ENCODE measurements at regions not wholly inside any gene's neighbourhood (a gene's known extent, or its start where the extent isn't known, plus 50 kb on each side); places are given as distances from the start of the nearest gene placed in this dataset.

DNA sequence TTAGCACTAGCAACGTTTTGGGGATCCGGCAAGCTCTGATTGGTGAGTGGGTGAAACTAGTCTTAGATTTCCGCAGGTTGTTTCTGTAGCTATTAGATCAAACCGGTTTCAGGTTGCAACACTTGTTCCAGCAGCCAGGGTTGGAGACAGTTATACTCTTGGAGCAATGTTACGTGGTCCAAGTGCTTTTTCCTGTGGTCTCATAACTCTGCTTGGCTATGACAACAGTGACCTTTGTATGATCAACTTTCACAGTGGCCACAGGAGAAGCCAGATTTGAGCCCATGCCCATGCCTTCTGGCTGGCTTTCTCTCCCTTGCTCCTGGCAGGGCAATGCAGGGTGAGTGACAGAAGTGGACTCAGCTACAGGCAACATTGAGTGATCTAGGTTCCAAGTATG lies 84.5 kb upstream of the TAF1B start:
- DNase-seq: no peak

- no peak for DNase-seq
These were observed 83.0 kb upstream of the TAF1B start for GRCh38 chr2:9760069-9760901.

DNA sequence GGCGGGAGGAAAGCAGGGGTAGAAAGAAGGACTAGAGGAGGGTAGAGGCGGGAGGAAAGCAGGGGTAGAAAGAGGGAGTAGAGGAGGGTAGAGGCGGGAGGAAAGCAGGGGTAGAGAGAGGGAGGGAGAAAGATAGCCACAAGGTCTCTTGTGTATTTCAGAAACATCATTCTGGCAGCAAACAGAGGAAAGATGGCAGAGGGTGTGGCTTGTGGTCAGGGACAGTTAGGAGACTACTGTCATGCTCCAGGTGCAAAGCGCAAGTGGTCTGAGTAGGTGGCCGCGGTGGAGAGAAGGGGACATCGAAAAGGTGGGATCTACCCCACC lies 82.4 kb upstream of the TAF1B start:
- no peak for DNase-seq

GRCh38 chr2:9761577-9761976 lies 81.7 kb upstream of the TAF1B start:
- no peak for DNase-seq

- DNase-seq: no peak
These were observed 81.1 kb upstream of the TAF1B start for GRCh38 chr2:9762164-9762563.

- DNase-seq: no peak
These were observed 80.3 kb upstream of the TAF1B start for GRCh38 chr2:9762941-9763340.

DNA sequence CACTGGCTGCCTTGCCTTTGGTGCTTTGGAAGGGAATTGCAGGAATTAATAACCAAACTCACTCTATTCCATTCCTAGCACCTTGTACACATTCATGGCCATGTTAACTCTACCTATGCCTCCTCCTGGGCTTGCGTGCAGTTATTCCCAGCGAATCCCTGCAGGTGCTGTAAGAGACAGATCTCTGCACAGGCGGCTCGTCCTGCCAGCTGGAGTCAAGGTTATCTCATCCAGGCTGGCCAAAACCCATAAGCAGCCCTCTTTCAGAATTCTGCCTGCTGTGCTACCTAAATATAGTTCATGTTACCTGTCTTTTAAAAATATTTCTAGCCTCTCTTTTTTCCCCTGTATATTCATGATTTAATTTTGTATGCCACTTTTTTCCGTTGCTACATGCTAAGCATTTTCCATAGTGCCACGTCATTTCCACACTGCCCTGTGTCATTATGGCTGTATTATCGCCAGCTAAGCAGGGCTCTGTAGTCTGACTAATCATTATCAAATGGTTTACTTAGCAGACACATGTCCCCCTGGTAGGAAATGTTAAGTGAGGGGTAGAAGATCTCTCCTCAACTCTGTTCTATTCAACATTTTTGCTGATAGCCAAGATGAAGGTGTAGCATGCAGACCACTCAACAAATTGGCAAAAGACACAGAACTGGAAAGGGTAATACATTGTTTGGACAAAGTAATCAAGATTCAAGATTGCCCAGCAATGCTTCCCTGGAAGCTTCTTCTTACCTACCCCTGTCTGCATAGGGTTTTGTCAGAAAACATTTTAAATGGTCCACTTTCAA lies 79.7 kb upstream of the TAF1B start:
- no peak for DNase-seq

DNA sequence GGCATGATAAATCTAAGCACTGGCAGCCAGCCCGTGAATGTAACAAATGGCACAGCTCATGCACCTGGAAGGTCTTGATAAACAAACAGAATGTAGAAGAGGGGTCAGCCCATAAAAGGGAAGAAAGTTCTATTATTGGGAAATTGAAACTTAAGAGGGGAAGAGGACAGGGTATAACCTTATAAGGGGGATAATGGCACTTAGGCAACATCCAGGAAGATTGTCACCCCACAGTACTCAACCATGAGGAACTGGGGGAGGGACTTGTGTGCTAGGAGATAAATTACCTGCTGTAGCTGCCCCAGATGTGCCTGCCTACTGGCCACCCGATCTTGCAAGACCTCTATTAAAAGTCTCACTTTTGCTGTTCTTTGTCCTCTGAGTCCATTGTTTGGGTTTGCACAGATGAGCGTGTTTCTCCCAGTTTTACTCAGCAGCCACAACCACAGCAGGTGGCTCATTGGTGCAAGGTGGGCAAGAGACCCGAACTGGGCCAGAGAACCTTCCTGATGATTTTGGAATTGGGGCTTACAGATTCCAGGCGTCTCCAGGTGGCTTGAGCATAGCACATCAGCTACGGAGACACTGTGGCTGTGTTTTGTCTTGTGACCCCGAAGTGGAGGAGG lies 79.0 kb upstream of the TAF1B start:
- DNase-seq: no peak

GRCh38 chr2:9765611-9766531 lies 77.4 kb upstream of the TAF1B start:
- no peak for DNase-seq

DNA sequence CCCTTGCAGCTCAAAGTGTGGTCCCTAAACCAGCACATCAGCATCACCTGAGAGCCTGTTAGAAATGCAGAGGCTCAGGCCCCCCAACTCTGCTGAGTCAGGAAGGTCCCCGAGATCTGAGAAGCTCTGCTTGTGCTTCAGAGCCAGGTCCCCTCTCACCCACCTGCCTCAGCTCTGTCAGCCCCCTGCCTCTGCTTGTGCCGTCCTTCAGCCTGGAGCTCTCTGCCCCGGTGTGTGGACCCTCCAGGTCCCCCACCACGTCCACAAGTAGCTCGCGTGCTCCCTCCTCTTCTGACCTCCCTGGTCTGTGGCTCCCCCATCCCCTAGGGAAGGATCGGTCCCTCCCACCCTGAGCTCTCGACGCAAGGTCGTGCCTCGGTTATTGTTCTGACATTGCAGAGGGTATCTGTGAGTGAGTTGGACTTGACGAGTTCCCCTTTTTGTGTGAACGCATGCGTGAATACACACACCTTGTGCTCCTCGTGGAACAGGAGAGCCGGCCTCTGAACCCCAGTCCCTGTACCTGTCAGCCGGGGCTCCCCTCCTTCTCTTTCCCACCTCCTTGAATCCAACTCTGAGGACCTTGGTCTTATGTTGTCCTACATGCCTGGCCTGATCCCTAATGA lies 75.5 kb upstream of the TAF1B start:
- no peak for DNase-seq

DNA sequence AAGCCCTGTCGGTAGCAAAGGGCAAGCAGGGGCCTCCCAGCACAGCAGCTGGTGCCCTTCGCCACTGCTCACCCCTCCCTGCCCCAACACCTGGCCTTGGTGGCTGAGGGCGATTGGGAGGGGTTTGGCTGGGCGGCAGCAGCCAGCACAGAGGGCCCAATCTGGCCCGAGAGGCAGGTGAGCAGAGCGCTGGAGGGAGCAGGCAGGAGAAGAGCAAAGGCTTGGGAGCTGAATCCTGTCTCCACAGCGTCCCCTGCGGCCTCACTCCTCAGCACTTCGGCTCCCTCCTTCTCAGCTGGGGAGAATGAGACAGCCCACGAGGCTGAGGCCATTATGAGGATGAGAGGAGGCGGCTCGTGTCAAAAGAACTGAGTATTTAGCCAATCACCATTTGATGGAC lies 74.9 kb upstream of the TAF1B start:
- no peak for DNase-seq

- DNase-seq: peak; percentile 23
These were observed 73.9 kb upstream of the TAF1B start for GRCh38 chr2:9769171-9770005.

DNA sequence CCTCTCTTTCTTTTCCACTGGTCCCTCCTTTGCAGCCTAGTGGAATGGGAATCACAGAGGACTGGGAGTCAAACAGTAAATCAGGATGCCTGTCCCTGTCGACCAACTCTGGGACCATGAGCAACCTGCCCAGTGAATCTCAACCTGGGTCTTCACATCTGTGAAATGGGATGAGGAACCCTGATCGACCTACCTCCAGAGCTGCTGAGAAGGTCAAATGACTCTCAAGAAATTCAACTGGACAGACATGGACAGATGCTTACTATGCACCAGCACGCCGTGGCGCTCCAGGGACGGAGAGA lies 73.3 kb upstream of the TAF1B start:
- DNase-seq: no peak

- peak; percentile 73 for DNase-seq
These were observed 72.8 kb upstream of the TAF1B start for GRCh38 chr2:9770308-9771100.

GRCh38 chr2:9771101-9771449 lies 72.2 kb upstream of the TAF1B start:
- no peak for DNase-seq

DNA sequence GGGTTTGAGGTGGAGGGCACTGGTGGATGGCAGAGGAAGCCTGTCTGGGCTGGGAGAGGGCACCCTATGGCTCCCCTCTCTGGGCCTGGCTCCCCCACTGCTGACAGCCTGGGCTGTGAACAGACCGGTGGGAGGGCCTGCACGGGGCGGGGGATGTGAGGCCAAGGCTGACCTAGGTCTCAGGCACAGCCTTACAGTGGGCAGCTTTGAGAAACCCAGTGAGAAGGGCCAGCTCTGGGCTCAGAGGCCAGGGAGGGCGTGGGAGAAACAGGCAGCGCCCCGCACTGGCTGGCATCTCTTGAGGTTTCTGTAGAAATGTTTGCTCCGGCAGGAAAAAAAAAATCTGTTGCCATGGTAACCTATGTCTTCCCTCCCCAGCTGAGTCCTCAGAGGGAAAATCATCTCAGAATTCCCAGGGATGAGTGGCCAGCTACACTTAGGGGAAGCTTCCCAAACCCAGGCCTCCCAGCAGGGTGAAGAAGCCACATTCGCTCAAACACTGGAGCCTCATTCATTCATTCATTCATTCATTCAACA lies 71.7 kb upstream of the TAF1B start:
- DNase-seq: no peak

- DNase-seq: no peak
These were observed 71.0 kb upstream of the TAF1B start for GRCh38 chr2:9772035-9772998.

GRCh38 chr2:9772999-9773902 lies 70.0 kb upstream of the TAF1B start:
- no peak for DNase-seq

Data from CD4-positive, alpha-beta T cell treated with Interleukin-10 for 1 hour (primary cell).